PC-3 (cell line): ENCODE measurements at regions not wholly inside any gene's neighbourhood (a gene's known extent, or its start where the extent isn't known, plus 50 kb on each side); places are given as distances from the start of the nearest gene placed in this dataset.

Source experiments
- EZH2 ChIP-seq: fragments of 300-600 bp; sonication (generic); IDR thresholded peaks from one replicate; pipeline ENCODE4 v1.6.1; 2017; ENCODE audit warnings: antibody characterized with exemption, mild to moderate bottlenecking, low read length; ENCODE audit not compliant: unreplicated experiment
- EZH2phosphoT487 ChIP-seq: fragments of 300-600 bp; sonication (generic); IDR thresholded peaks from 2 replicates; pipeline ENCODE4 v1.6.1; 2018; ENCODE audit warnings: mild to moderate bottlenecking, antibody characterized with exemption, low read length, borderline replicate concordance
- TF ChIP-seq, protein P1 (sequence below): fragments of 300-600 bp; sonication (generic); conservative IDR thresholded peaks from 2 replicates; pipeline ENCODE4 v1.5.1; 2017; ENCODE audit warnings: antibody characterized with exemption, low read depth, mild to moderate bottlenecking, low read length

DNA sequence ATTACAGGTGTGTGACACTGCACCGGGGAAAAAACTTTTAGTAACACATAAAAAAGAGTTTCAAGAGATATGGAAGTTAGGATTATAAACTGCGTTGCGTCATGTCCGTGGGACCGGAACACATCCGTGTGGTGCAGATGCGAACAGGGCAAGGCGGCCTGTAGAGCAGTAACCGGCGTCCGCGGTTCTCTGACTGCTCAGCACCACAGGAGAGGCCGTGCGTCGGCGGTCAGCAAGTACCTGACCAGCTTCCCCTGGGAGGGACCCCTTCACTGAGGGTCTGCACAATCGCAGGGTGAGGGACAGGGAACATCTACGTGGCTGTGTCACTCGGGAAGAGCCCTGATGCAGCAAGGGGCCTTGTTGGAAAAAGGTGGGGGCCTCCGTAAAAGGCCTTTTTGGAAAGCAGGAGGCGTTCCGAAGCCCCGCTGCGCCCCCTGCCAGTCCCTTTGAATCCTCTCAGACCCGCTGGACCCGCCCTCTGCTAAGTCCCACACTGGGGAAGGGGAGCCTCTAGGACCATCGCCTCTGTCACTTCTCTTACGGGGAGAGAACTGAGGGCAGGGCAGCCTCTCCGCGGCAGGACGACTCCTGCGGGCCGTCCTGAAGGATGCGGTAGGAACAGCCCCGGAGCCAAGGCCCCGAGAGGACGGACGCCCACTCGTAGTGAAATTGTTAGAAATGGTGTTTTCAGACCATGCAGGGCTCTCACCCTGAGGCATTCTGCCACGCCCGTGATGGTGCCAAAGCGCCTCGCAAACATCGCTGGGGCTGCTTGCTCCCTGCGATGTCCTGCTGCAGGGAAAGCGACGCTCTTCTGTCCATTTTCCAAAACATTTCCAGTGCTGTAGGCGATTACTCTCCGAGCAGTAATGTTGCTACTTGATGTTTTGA lies 771.6 kb upstream of the COBL start:
- TF ChIP-seq, protein P1, sequence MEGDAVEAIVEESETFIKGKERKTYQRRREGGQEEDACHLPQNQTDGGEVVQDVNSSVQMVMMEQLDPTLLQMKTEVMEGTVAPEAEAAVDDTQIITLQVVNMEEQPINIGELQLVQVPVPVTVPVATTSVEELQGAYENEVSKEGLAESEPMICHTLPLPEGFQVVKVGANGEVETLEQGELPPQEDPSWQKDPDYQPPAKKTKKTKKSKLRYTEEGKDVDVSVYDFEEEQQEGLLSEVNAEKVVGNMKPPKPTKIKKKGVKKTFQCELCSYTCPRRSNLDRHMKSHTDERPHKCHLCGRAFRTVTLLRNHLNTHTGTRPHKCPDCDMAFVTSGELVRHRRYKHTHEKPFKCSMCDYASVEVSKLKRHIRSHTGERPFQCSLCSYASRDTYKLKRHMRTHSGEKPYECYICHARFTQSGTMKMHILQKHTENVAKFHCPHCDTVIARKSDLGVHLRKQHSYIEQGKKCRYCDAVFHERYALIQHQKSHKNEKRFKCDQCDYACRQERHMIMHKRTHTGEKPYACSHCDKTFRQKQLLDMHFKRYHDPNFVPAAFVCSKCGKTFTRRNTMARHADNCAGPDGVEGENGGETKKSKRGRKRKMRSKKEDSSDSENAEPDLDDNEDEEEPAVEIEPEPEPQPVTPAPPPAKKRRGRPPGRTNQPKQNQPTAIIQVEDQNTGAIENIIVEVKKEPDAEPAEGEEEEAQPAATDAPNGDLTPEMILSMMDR: no peak
- TF ChIP-seq EZH2phosphoT487 (no peak), EZH2 (no peak)
